ENCODE measurements at regions not wholly inside any gene's neighbourhood (a gene's known extent, or its start where the extent isn't known, plus 50 kb on each side); places are given as distances from the start of the nearest gene placed in this dataset.

DNA sequence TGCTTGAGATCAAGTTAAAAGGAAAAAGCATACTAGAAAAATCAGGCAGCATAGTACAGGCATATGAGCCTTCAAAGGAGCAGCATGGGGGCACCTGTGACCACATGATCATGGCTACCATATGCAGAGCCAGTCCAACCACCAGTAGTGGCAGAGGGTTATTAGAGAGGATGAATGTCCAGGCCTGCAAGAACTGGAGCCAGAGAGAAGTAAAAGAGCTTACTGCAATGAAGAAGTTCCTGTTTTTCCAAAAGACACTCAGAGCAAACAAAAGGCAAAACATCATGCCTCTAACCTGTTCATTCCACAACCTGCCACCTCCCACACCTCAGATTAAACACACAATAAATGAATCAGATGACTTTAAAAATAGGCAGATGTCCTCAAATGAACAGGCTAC is 99.6 kb upstream of the NAMPT start:
- no peaks in the 10 kb centered on the region for H3K36me3 ChIP-seq
- TF ChIP-seq, protein P1, sequence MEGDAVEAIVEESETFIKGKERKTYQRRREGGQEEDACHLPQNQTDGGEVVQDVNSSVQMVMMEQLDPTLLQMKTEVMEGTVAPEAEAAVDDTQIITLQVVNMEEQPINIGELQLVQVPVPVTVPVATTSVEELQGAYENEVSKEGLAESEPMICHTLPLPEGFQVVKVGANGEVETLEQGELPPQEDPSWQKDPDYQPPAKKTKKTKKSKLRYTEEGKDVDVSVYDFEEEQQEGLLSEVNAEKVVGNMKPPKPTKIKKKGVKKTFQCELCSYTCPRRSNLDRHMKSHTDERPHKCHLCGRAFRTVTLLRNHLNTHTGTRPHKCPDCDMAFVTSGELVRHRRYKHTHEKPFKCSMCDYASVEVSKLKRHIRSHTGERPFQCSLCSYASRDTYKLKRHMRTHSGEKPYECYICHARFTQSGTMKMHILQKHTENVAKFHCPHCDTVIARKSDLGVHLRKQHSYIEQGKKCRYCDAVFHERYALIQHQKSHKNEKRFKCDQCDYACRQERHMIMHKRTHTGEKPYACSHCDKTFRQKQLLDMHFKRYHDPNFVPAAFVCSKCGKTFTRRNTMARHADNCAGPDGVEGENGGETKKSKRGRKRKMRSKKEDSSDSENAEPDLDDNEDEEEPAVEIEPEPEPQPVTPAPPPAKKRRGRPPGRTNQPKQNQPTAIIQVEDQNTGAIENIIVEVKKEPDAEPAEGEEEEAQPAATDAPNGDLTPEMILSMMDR (IDR thresholded peaks at IDR 0.05; ENCODE audit: low read depth, low read length) = no peak
- peaks cover 5% of the 10 kb centered on the region for H3K27me3 ChIP-seq (ENCODE audit: insufficient read depth, low read depth, severe bottlenecking)
- H3K9me3 ChIP-seq (ENCODE audit: severe bottlenecking) = no peaks in the 10 kb centered on the region
- no peak overlapping the region for H3K27ac ChIP-seq
- DNase-seq = no peak
- H3K4me3 ChIP-seq (ENCODE audit: low read depth, low read length) = no peak overlapping the region

DNA sequence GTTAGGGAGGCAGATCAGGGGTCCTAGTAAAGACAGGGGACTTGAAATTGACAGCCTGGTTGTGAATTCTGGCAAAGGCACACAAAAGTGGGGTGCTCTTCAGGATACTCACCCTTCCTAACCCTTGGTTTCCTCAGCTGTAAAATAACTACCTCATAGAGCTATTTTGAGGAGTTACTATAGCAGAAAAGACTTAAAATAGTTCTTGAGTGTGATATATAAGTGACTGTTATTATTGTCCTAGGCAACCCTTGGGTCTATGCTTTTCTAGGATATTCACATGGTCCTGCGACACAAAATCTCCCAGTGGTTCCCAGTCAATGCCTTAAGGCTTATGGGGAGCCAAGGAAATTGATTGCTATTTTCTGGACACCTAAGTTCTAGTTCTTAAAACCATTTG is 98.1 kb upstream of the NAMPT start:
- Histone ChIP-seq H3K36me3 (no peaks in the 10 kb centered on the region), H3K4me3 (ENCODE audit: low read depth, low read length) (no peak overlapping the region), H3K27ac (no peak overlapping the region), H3K27me3 (ENCODE audit: insufficient read depth, low read depth, severe bottlenecking) (peaks cover 5% of the 10 kb centered on the region), H3K9me3 (ENCODE audit: severe bottlenecking) (no peaks in the 10 kb centered on the region)
- TF ChIP-seq, protein P1 (IDR thresholded peaks at IDR 0.05; ENCODE audit: low read depth, low read length) = no peak
- no peak for DNase-seq

- DNase-seq = no peak
- TF ChIP-seq, protein P1 (IDR thresholded peaks at IDR 0.05; ENCODE audit: low read depth, low read length) = no peak
- Histone ChIP-seq H3K27me3 (ENCODE audit: insufficient read depth, low read depth, severe bottlenecking) (peaks cover 5% of the 10 kb centered on the region), H3K27ac (no peak overlapping the region), H3K36me3 (no peaks in the 10 kb centered on the region), H3K4me3 (ENCODE audit: low read depth, low read length) (no peak overlapping the region), H3K9me3 (ENCODE audit: severe bottlenecking) (no peaks in the 10 kb centered on the region)
These were observed 97.3 kb upstream of the NAMPT start for GRCh38 chr7:106382129-106382528.

- Histone ChIP-seq H3K27ac (no peak overlapping the region), H3K36me3 (no peaks in the 10 kb centered on the region), H3K4me3 (ENCODE audit: low read depth, low read length) (no peak overlapping the region), H3K27me3 (ENCODE audit: insufficient read depth, low read depth, severe bottlenecking) (peaks cover 5% of the 10 kb centered on the region), H3K9me3 (ENCODE audit: severe bottlenecking) (no peaks in the 10 kb centered on the region)
- TF ChIP-seq, protein P1 (IDR thresholded peaks at IDR 0.05; ENCODE audit: low read depth, low read length) = no peak
- DNase-seq = no peak
These were observed 96.5 kb upstream of the NAMPT start for GRCh38 chr7:106381252-106381651.

- Histone ChIP-seq H3K9me3 (ENCODE audit: severe bottlenecking) (no peaks in the 10 kb centered on the region), H3K36me3 (no peaks in the 10 kb centered on the region), H3K4me3 (ENCODE audit: low read depth, low read length) (no peak overlapping the region), H3K27ac (no peak overlapping the region), H3K27me3 (ENCODE audit: insufficient read depth, low read depth, severe bottlenecking) (peaks cover 2% of the 10 kb centered on the region)
- TF ChIP-seq, protein P1 (IDR thresholded peaks at IDR 0.05; ENCODE audit: low read depth, low read length) = no peak
- no peak for DNase-seq
These were observed 93.1 kb upstream of the NAMPT start for GRCh38 chr7:106377847-106378361.

Measured in WERI-Rb-1 (cell line).